Stomach (tissue), 4 donors: ENCODE measurements at regions not wholly inside any gene's neighbourhood (a gene's known extent, or its start where the extent isn't known, plus 50 kb on each side); places are given as distances from the start of the nearest gene placed in this dataset.

ENCODE experiments used
- CTCF ChIP-seq, 7 experiments: fragments of 450-650 bp in 4 of 7; fragments of 200-600 bp in 3 of 7; sonication (generic) in 3 of 7; IDR thresholded peaks; one replicate each; pipeline ENCODE4 v1.5.1; 2016 to 2019; ENCODE audit warnings: antibody characterized with exemption in 7 of 7, control low read depth in 2 of 7, mild to moderate bottlenecking in 1 of 7
- POLR2AphosphoS5 ChIP-seq, 3 donors: sonication (generic); formaldehyde crosslinking; IDR thresholded peaks; one replicate each; pipeline ENCODE4 v1.6.1; 2016; ENCODE audit warnings: antibody characterized with exemption in 3 of 3

DNA sequence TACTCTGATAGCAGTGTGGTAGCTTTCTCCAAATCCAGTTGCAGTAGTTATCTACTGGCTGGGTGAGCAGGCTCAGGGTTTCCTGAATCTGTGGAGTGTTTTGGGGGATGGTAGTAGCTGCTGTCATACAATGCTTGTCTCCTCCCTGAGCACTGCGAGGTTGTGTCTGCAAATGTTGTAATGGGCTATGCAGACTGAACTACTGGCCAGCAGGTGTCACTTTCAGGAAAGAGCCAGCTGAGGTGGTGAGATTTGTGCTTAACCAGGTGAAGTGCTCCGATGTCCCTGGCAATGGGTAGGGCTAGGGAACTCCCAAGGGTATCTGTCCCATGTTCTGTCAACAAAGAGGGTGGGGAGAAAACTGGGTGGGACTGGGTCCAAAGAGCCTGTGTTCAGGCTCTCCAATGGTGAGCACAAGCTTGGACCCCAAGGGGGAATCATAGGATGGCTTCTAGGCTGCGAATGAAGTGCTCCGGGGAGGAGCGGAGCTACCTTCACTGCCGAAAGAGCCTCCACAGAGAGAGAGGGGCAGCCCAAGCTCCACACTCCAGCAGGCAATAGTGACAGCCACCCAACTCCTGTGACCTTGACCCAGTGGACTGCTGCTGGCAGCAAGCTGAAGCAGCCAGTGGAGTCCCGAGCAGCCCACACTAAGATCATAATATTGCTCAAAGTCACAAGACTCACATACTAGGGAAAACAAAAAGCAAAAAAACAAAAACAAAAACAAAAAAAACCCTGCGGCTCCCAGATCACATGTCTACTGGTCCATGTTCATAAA is 1324.0 kb upstream of the USP15 start:
- TF ChIP-seq CTCF (IDR thresholded peaks at IDR 0.05) = no peak
- TF ChIP-seq POLR2AphosphoS5 (IDR thresholded peaks at IDR 0.05) = no peak
